ENCODE measurements at regions not wholly inside any gene's neighbourhood (a gene's known extent, or its start where the extent isn't known, plus 50 kb on each side); places are given as distances from the start of the nearest gene placed in this dataset.

DNA sequence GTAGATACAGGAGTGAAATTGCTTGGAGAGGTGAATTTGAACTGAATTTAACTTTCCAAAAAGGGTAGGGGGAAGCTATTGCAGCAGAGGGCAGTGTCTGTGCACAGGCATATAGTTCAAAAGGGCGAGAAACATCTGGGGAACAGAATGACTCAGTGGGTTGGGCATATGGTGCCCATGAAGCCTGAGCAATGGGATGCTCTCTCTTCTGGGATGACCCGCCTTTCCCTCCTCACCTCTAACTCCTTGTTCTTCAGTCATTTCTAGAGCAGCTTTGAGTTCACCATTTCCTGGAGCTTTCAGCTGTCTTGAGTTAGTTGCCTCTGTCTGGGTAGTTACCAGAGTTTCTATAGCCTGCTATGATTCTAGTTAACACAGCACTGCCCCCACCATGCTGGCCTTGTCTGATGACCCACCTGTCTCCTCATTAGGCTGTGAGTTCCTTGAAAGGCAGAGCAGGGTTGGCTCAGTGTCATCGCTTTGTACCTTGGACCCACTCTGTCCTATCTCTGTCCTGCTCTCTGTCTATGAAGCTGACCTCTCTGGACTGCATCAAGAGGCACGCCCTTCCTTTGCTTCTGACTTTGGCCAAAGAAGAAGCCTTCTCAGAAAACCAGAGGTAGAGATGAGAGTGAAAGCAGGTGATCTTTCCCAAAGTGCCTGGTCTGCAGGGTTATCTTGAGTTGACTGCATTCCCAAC is 299.6 kb upstream of the KLF4 start:
- intact Hi-C loops (cut with micrococcal nuclease): no loop called here
- H3K9ac ChIP-seq (ENCODE audit: low read length): no peak overlapping the region

More for the DNA sequence above, 299.6 kb upstream of the KLF4 start:
- H3K79me2 ChIP-seq (ENCODE audit: insufficient read depth, low read length): no peaks in the 10 kb centered on the region
- DNase-seq (ENCODE audit: low read depth, low spot score) (no peak), ATAC-seq (no peak)
- BruUV-seq (replicated peaks): no TSS peak
- no peak overlapping the region for H3K27ac ChIP-seq (ENCODE audit: low read depth, low read length)
- no peaks in the 10 kb centered on the region for H3K27me3 ChIP-seq (ENCODE audit: insufficient read depth, low read length)
- H4K20me1 ChIP-seq (ENCODE audit: insufficient read depth): no peaks in the 10 kb centered on the region
- no peaks in the 10 kb centered on the region for H3K9me2 ChIP-seq (ENCODE audit: insufficient read depth)
- peaks cover 5 to 7% of the 10 kb centered on the region in 2 experiments; a peak in 3 of 4 replicates for H3K4me1 ChIP-seq (ENCODE audit: control insufficient read depth in 1 of 2, insufficient read depth in 2 of 2, low read length in 2 of 2)
- CTCF ChIA-PET: no interaction called here
- no peak overlapping the region for H3K4me2 ChIP-seq (ENCODE audit: low read length)
- no peaks in the 10 kb centered on the region for H3K36me3 ChIP-seq (ENCODE audit: control insufficient read depth in 1 of 2, insufficient read depth in 2 of 2, low read length in 2 of 2)
- no peak overlapping the region for H3K4me3 ChIP-seq (replicated peaks in 1 of 2; ENCODE audit: low read depth in 1 of 2, low read length in 2 of 2)
- RAD21 ChIA-PET (ENCODE audit: low non-redundant PET in 1 of 2, low total read pairs in 2 of 2, uncharacterized antibody in 2 of 2, unreplicated experiment in 2 of 2): no interaction called here
- no peak overlapping the region for H2AFZ ChIP-seq (ENCODE audit: low read depth, low read length, poor library complexity, severe bottlenecking)
- H3K9me3 ChIP-seq (ENCODE audit: control insufficient read depth in 1 of 2, insufficient read depth in 1 of 2, low read depth in 1 of 2, low read length in 2 of 2): no peaks in the 10 kb centered on the region
- no peak for TF ChIP-seq POLR2A (IDR thresholded peaks at IDR 0.05; ENCODE audit: borderline replicate concordance, extremely low read depth, insufficient read depth, insufficient read length)
- no peak for TF ChIP-seq RAD21 (IDR thresholded peaks at IDR 0.05; ENCODE audit: low read depth)
- no peak for TF ChIP-seq ELF1 (IDR thresholded peaks at IDR 0.05; ENCODE audit: borderline replicate concordance, low read depth)
- TF ChIP-seq ZBTB33 (IDR thresholded peaks at IDR 0.05; ENCODE audit: extremely low read depth, insufficient replicate concordance, low read length): no peak
- TF ChIP-seq JUND (IDR thresholded peaks at IDR 0.05): no peak
- no peak for TF ChIP-seq ATF3 (IDR thresholded peaks at IDR 0.05)
- TF ChIP-seq EGR1 (IDR thresholded peaks at IDR 0.05; ENCODE audit: low read depth): no peak
- no peak for TF ChIP-seq CBX3 (IDR thresholded peaks at IDR 0.05; ENCODE audit: low read depth)
- POLR2A ChIA-PET: no interaction called here

Data from HCT116 (cell line).